Adrenal gland (tissue), 5 donors: ENCODE measurements at regions not wholly inside any gene's neighbourhood (a gene's known extent, or its start where the extent isn't known, plus 50 kb on each side); places are given as distances from the start of the nearest gene placed in this dataset.

Source experiments
- CTCF ChIP-seq, 6 experiments: fragments of 450-650 bp in 4 of 6; fragments of 200-600 bp in 2 of 6; sonication (generic) in 1 of 6; IDR thresholded peaks; 1 replicate in 5 of 6; 2 replicates in 1 of 6; pipeline versions ENCODE4 v1.5.1 to v1.8.0; 2016 to 2021; ENCODE audit warnings: antibody characterized with exemption in 6 of 6, mild to moderate bottlenecking in 2 of 6, moderate library complexity in 1 of 6
- POLR2A ChIP-seq, 2 donors: fragments of 450-650 bp; IDR thresholded peaks; one replicate each; pipeline ENCODE4 v1.6.1; 2017; ENCODE audit warnings: antibody characterized with exemption in 2 of 2, mild to moderate bottlenecking in 2 of 2, moderate library complexity in 1 of 2
- donor health status: DM: no; HTN: no; CAD: no.

- TF ChIP-seq CTCF (IDR thresholded peaks at IDR 0.05) (no peak), POLR2A (IDR thresholded peaks at IDR 0.05) (no peak)
Observed at GRCh38 chr11:91023731-91024130, 800.9 kb upstream of the CHORDC1 start.
